ENCODE measurements at regions not wholly inside any gene's neighbourhood (a gene's known extent, or its start where the extent isn't known, plus 50 kb on each side); places are given as distances from the start of the nearest gene placed in this dataset.

- Histone ChIP-seq H3K4me3 (replicated peaks; ENCODE audit: low read depth, low read length) (no peak overlapping the region), H3K36me3 (ENCODE audit: control insufficient read depth, insufficient read depth, low read length) (no peaks in the 10 kb centered on the region), H3K27me3 (replicated peaks; ENCODE audit: control insufficient read depth, insufficient read depth, low read length) (no peaks in the 10 kb centered on the region)
- DNase-seq (ENCODE audit: extremely low read depth, insufficient read length): no peak
- TF ChIP-seq, protein P1, sequence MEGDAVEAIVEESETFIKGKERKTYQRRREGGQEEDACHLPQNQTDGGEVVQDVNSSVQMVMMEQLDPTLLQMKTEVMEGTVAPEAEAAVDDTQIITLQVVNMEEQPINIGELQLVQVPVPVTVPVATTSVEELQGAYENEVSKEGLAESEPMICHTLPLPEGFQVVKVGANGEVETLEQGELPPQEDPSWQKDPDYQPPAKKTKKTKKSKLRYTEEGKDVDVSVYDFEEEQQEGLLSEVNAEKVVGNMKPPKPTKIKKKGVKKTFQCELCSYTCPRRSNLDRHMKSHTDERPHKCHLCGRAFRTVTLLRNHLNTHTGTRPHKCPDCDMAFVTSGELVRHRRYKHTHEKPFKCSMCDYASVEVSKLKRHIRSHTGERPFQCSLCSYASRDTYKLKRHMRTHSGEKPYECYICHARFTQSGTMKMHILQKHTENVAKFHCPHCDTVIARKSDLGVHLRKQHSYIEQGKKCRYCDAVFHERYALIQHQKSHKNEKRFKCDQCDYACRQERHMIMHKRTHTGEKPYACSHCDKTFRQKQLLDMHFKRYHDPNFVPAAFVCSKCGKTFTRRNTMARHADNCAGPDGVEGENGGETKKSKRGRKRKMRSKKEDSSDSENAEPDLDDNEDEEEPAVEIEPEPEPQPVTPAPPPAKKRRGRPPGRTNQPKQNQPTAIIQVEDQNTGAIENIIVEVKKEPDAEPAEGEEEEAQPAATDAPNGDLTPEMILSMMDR (IDR thresholded peaks at IDR 0.05; ENCODE audit: insufficient read depth, low read length, poor library complexity, severe bottlenecking): no peak
Measured at GRCh38 chr13:107493266-107493665, 722.1 kb downstream of the LIG4 start.

GRCh38 chr13:107482688-107483087 lies 732.6 kb downstream of the LIG4 start:
- no peaks in the 10 kb centered on the region for H3K36me3 ChIP-seq (ENCODE audit: control insufficient read depth, insufficient read depth, low read length)
- TF ChIP-seq, protein P1 (IDR thresholded peaks at IDR 0.05; ENCODE audit: insufficient read depth, low read length, poor library complexity, severe bottlenecking): no peak
- DNase-seq (ENCODE audit: extremely low read depth, insufficient read length): no peak
- H3K4me3 ChIP-seq (replicated peaks; ENCODE audit: low read depth, low read length): no peak overlapping the region
- H3K27me3 ChIP-seq (replicated peaks; ENCODE audit: control insufficient read depth, insufficient read depth, low read length): no peaks in the 10 kb centered on the region

GRCh38 chr13:107480130-107480529 lies 735.2 kb downstream of the LIG4 start:
- TF ChIP-seq, protein P1 (IDR thresholded peaks at IDR 0.05; ENCODE audit: insufficient read depth, low read length, poor library complexity, severe bottlenecking): no peak

DNA sequence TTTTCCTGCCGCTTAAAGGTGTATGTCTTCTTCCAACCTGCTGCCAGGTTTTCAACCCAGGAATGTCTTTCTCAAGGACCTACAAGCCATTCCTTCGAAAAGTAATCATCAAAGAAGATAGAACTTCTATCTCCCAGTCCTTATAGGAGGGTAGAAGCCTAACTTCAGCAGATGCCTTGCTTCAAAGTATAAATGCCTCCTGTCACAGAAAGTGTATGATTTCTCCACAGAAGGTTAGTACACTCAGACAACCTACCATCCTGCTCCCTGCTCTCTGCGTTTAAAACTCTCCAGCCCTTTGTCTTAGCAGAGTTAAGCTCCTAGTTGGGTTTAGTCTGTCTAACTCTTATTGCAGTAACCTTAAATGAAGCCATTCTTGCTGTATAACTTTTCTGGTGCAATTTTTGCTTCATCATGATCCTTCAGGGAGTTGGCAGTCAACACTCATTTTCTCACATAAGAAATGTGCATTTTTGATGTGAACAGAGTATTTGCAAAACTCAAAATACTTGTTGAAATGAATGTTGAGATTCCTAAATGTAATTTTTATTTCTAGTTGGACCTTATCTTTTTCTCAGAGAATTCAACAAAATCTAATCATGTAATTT lies 737.5 kb downstream of the LIG4 start:
- DNase-seq (ENCODE audit: extremely low read depth, insufficient read length): no peak
- TF ChIP-seq, protein P1 (IDR thresholded peaks at IDR 0.05; ENCODE audit: insufficient read depth, low read length, poor library complexity, severe bottlenecking): no peak
- no peak overlapping the region for H3K4me3 ChIP-seq (replicated peaks; ENCODE audit: low read depth, low read length)
- H3K27me3 ChIP-seq (replicated peaks; ENCODE audit: control insufficient read depth, insufficient read depth, low read length): no peaks in the 10 kb centered on the region
- no peaks in the 10 kb centered on the region for H3K36me3 ChIP-seq (ENCODE audit: control insufficient read depth, insufficient read depth, low read length)

More at GRCh38 chr13:107480130-107480529, 735.2 kb downstream of the LIG4 start:
- DNase-seq (ENCODE audit: extremely low read depth, insufficient read length): no peak
- Histone ChIP-seq H3K4me3 (replicated peaks; ENCODE audit: low read depth, low read length) (no peak overlapping the region), H3K36me3 (ENCODE audit: control insufficient read depth, insufficient read depth, low read length) (no peaks in the 10 kb centered on the region), H3K27me3 (replicated peaks; ENCODE audit: control insufficient read depth, insufficient read depth, low read length) (no peaks in the 10 kb centered on the region)

DNA sequence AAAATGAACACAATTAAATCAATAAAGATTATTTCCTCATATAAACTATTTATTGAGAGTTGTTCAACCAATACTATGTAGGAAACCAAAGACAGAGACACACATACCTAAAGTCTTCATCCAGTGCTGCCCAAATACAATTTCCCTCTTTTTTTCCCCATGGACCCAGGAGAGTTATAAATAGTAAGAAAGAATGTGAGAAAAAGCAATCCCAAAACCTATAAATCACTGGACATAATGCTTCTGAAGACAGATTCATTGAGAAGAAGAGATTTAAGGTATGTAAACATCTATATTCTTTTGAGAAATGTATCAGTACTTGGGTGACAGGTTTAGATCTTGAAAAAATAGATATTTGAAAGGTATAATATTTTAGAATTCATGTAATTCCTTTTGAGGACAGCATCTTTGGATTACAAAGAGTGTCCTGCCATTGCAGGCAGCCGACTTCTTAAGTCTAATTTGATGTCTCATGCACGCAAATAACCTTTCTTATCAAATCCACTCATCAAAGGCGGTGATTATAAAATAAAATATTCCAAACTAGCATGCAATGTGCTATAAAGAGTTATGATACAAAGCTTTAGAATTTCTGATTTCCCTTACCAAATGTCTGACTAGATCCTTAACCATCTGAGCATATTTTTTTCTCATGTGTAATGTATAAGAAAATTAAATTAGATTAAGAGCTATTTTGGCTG lies 739.4 kb downstream of the LIG4 start:
- DNase-seq (ENCODE audit: extremely low read depth, insufficient read length): no peak
- no peak overlapping the region for H3K4me3 ChIP-seq (replicated peaks; ENCODE audit: low read depth, low read length)
- no peaks in the 10 kb centered on the region for H3K27me3 ChIP-seq (replicated peaks; ENCODE audit: control insufficient read depth, insufficient read depth, low read length)
- TF ChIP-seq, protein P1 (IDR thresholded peaks at IDR 0.05; ENCODE audit: insufficient read depth, low read length, poor library complexity, severe bottlenecking): no peak
- H3K36me3 ChIP-seq (ENCODE audit: control insufficient read depth, insufficient read depth, low read length): no peaks in the 10 kb centered on the region
